Muscle layer of colon (tissue), 2 donors: ENCODE measurements at regions not wholly inside any gene's neighbourhood (a gene's known extent, or its start where the extent isn't known, plus 50 kb on each side); places are given as distances from the start of the nearest gene placed in this dataset.

Experiments
- H3K27ac ChIP-seq: one replicate; pipeline ENCODE4 v1.7.0; 2013; ENCODE audit warnings: low read depth, mild to moderate bottlenecking, low read length, moderate library complexity
- H3K27me3 ChIP-seq, 2 donors: one replicate each; pipeline ENCODE4 v1.7.0; 2013; ENCODE audit warnings: low read length in 2 of 2, mild to moderate bottlenecking in 2 of 2; ENCODE audit not compliant: insufficient read depth in 2 of 2, control insufficient read depth in 1 of 2
- H3K36me3 ChIP-seq: one replicate; pipeline ENCODE4 v1.7.0; 2013; ENCODE audit warnings: mild to moderate bottlenecking, low read length; ENCODE audit not compliant: insufficient read depth
- H3K4me1 ChIP-seq: one replicate; pipeline ENCODE4 v1.7.0; 2013; ENCODE audit warnings: mild to moderate bottlenecking, low read length; ENCODE audit not compliant: insufficient read depth
- H3K4me3 ChIP-seq, 2 donors: one replicate each; pipeline ENCODE4 v1.7.0; 2013; ENCODE audit warnings: low read length in 2 of 2, low read depth in 1 of 2, mild to moderate bottlenecking in 1 of 2, moderate library complexity in 1 of 2
- H3K9ac ChIP-seq: one replicate; pipeline ENCODE4 v1.7.0; 2013; ENCODE audit warnings: low read length
- H3K9me3 ChIP-seq: one replicate; pipeline ENCODE4 v1.7.0; 2013; ENCODE audit warnings: mild to moderate bottlenecking, low read length
- donor health status: abdominal sarcoma.
- donor health status: Adenocarcinoma of cecum.

DNA sequence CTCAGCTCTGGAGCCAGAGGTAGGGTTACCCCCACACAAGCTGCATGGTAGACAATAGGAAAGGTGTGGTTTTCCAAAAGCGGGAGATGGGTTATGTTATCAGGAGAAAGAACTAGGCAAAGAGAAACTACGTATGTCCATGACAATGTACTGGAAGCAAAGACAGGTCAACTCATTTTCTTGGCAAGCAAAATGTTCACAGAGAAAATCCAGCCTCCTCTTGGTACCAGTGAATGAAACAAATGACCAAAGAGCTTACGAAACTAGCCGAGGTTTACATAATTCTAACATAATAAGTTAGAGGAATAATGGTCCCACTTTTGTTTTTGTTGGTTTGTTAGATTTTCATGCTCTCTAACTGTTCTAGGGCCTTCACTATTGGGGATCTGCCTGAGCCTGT lies 338.1 kb upstream of the TGFBR2 start:
- Histone ChIP-seq H3K36me3 (no peaks in the 10 kb centered on the region), H3K9ac (no peak overlapping the region), H3K27me3 (no peaks in the 10 kb centered on the region), H3K27ac (peak overlapping the region; percentile 69), H3K4me1 (peaks cover 21% of the 10 kb centered on the region), H3K9me3 (no peaks in the 10 kb centered on the region), H3K4me3 (no peak overlapping the region)

GRCh38 chr3:30269751-30270445 lies 336.5 kb upstream of the TGFBR2 start:
- Histone ChIP-seq H3K36me3 (no peaks in the 10 kb centered on the region), H3K9ac (no peak overlapping the region), H3K4me1 (peaks cover 26% of the 10 kb centered on the region), H3K4me3 (no peak overlapping the region), H3K27ac (no peak overlapping the region), H3K9me3 (no peaks in the 10 kb centered on the region), H3K27me3 (no peaks in the 10 kb centered on the region)

DNA sequence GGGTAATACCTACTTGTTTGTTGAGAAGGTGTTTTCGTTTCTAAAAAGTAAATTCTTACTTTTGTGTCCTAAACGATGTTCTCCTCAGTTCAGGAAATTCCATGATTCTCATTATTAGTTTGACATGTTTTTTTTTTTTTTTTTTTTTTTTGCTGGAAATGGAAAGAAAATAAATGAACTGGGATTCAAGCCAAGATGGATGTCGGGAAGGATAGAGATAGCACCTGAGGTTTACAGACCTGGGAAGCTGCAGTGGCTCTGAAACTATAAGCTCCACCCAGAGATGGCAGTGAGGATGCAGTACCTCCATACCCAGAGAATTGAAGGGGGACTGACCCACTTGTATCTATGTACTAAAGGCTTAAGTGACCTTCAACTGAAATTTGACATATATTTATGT lies 334.6 kb upstream of the TGFBR2 start:
- Histone ChIP-seq H3K27me3 (no peaks in the 10 kb centered on the region), H3K36me3 (no peaks in the 10 kb centered on the region), H3K4me3 (no peak overlapping the region), H3K9ac (no peak overlapping the region), H3K4me1 (peaks cover 26% of the 10 kb centered on the region), H3K9me3 (no peaks in the 10 kb centered on the region), H3K27ac (no peak overlapping the region)

DNA sequence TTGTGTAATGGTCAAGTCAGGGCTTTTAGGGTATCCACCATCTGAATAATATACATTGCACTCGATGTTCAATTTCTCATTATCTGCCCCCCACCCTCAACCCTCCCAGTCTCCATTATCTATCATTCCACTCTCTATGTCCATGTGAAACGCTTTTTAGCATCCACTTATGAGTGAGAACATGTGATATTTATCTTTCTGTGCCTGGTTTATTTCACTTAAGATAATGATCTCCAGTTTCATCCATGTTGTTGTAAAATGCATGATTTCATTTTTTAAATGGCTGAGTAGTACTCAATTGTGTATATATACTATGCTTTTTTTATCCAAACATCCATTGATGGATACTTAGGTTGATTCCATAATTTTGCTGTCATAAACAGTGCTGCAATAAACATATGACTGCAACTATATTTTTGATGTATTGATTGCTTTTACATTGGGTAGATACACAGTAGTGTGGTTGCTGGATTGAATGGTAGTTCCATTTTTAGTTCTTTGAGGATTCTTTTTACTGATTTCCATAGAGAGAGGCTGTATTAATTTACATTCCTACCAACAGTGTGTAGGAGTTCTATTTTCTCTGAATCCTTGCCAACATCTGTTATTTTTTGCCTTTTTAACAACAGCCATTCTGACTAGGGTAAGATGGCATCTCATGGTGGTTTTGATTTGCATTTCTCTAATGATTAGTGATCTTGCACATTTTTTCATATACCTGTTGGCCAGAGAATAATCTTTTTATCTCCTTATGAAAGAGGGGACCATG lies 332.9 kb upstream of the TGFBR2 start:
- Histone ChIP-seq H3K36me3 (no peaks in the 10 kb centered on the region), H3K9me3 (no peaks in the 10 kb centered on the region), H3K27me3 (no peaks in the 10 kb centered on the region), H3K4me1 (peaks cover 14% of the 10 kb centered on the region), H3K27ac (no peak overlapping the region), H3K9ac (no peak overlapping the region), H3K4me3 (no peak overlapping the region)

GRCh38 chr3:30277494-30277893 lies 328.9 kb upstream of the TGFBR2 start:
- no peaks in the 10 kb centered on the region for H3K9me3 ChIP-seq
- H3K9ac ChIP-seq, result no peak overlapping the region
- no peak overlapping the region for H3K4me3 ChIP-seq
- H3K4me1 ChIP-seq, result peaks cover 9% of the 10 kb centered on the region
- no peaks in the 10 kb centered on the region for H3K27me3 ChIP-seq
- H3K36me3 ChIP-seq, result no peaks in the 10 kb centered on the region
- no peak overlapping the region for H3K27ac ChIP-seq

- Histone ChIP-seq H3K27me3 (no peaks in the 10 kb centered on the region), H3K27ac (no peak overlapping the region), H3K36me3 (no peaks in the 10 kb centered on the region)
Observed at GRCh38 chr3:30281526-30281925, 324.9 kb upstream of the TGFBR2 start.

GRCh38 chr3:30282154-30282696 lies 324.2 kb upstream of the TGFBR2 start:
- H3K36me3 ChIP-seq, result no peaks in the 10 kb centered on the region
- H3K9ac ChIP-seq, result no peak overlapping the region
- peak overlapping the region; percentile 39 for H3K27ac ChIP-seq
- H3K9me3 ChIP-seq, result no peaks in the 10 kb centered on the region
- peaks cover 14% of the 10 kb centered on the region for H3K4me1 ChIP-seq
- H3K27me3 ChIP-seq, result no peaks in the 10 kb centered on the region
- H3K4me3 ChIP-seq, result no peak overlapping the region

More at GRCh38 chr3:30281526-30281925, 324.9 kb upstream of the TGFBR2 start:
- no peak overlapping the region for H3K4me3 ChIP-seq
- H3K9me3 ChIP-seq, result no peaks in the 10 kb centered on the region
- no peak overlapping the region for H3K9ac ChIP-seq
- H3K4me1 ChIP-seq, result peaks cover 9% of the 10 kb centered on the region

DNA sequence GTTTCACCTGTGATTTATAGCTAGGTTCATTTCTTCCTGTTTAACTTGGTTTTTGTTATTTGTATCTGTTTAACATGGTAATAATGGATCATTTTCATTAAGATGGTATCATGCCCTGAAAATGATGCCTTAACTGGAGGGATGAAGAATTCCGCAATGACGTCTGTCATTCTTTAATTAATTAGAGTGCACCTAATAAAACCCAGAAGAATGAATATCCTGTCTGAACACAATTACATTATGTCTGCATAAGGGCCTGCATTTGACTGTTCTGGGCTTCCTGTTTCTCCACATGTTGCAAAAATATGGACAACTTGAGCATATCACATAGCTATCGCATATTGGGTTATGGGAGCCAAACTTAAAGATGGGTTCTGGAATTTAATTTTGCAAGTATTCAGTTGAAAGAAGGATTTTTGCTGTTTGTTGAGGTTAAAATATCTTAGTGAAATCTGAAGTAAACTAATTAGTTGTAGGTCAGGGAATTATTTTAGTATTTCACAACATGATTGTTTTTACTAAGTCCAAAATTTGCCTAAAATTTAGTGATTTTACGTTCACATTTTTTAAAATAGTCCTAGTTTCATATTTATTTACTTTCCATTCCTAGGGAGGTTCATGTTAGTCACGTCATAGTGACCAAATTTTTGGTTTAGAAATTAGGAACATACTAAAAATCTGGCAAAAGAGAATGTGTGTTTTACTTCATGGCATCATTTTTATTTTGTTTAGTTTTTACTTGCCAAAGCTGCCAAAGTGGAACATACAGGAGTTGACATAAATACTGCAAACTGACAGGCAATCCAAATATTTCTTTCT lies 321.0 kb upstream of the TGFBR2 start:
- peaks cover 14% of the 10 kb centered on the region for H3K4me1 ChIP-seq
- H3K27ac ChIP-seq, result peak overlapping the region; percentile 44
- H3K36me3 ChIP-seq, result no peaks in the 10 kb centered on the region

DNA sequence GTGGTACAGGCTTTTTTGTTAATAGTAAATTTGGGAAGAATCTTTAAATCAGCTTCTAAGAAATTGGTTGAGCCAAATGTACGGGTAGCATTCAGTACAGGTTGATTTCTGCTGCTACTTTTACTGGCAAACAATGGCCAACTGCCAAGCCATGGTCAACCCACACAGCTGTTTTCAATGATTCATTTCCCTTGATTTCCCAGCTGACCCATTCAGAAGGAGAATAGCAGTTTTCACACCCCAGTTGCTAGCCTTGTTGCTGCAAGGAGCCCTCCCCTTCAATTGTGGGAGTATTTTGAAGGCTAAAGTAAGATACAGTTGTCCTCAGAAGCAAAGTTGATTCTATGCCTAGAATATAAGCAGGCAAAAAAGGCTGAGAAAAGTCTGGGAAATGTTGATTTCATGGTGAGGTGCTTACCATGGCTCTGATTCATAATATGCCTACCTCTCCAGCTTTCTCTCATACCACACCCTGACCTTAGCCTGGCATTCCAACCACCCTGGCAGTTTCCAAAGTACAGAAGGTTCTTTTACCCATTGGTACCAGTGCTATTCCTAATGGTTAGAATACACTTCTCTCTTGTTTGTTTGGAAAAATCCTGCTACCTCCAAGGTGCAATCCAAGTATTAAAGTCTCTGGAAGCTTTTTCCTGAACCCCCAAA lies 320.3 kb upstream of the TGFBR2 start:
- Histone ChIP-seq H3K27ac (peak overlapping the region; percentile 44), H3K9ac (no peak overlapping the region)

More for the DNA sequence above, 321.0 kb upstream of the TGFBR2 start:
- H3K27me3 ChIP-seq, result no peaks in the 10 kb centered on the region
- H3K9ac ChIP-seq, result no peak overlapping the region
- no peaks in the 10 kb centered on the region for H3K9me3 ChIP-seq
- no peak overlapping the region for H3K4me3 ChIP-seq

DNA sequence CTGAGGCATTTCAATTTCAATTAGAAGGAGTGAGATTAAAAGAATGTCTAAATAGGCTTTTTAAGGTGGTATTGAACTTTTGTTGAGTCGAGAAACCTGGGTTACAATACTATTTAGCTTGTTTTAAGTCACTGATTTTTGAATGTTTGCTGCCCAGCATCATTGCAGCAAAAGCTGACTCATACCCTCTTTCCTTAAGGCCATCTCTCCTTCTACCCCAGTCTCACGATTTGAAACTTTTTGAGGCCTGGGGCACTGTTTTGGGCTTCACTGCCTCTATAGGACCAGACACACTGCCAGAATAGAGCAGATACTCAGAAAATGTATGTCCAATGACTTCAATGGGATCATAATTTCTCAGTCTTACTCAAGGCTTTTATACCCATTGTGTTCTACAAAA lies 319.6 kb upstream of the TGFBR2 start:
- H3K4me1 ChIP-seq, result peaks cover 14% of the 10 kb centered on the region
- no peaks in the 10 kb centered on the region for H3K36me3 ChIP-seq
- H3K4me3 ChIP-seq, result no peak overlapping the region
- H3K9ac ChIP-seq, result no peak overlapping the region
- H3K27me3 ChIP-seq, result no peaks in the 10 kb centered on the region
- no peak overlapping the region for H3K27ac ChIP-seq
- H3K9me3 ChIP-seq, result no peaks in the 10 kb centered on the region

More for the DNA sequence above, 320.3 kb upstream of the TGFBR2 start:
- no peaks in the 10 kb centered on the region for H3K9me3 ChIP-seq
- H3K4me3 ChIP-seq, result no peak overlapping the region
- peaks cover 14% of the 10 kb centered on the region for H3K4me1 ChIP-seq
- H3K36me3 ChIP-seq, result no peaks in the 10 kb centered on the region
- H3K27me3 ChIP-seq, result no peaks in the 10 kb centered on the region

DNA sequence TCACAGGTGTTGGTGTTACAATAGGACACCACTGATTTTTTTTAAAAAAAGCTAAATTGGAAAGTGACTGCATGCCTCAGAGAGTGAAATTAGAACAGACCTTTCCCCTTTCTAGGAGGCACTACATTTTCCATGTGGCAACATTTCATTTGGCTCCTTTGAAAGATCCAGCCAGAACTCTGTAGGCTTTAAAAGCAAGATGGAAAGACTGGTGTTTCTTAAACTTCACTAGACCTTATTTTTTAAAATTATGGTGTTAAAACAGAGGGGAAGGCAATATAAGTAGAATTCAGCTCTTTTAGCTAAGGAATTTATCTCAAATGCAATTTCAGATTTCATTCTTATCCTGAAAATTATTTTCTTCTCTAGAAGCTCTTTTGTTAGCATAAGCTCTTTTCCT lies 317.6 kb upstream of the TGFBR2 start:
- H3K36me3 ChIP-seq, result no peaks in the 10 kb centered on the region
- H3K9ac ChIP-seq, result no peak overlapping the region
- H3K27me3 ChIP-seq, result no peaks in the 10 kb centered on the region
- H3K4me1 ChIP-seq, result peaks cover 23% of the 10 kb centered on the region
- H3K4me3 ChIP-seq, result no peak overlapping the region
- no peaks in the 10 kb centered on the region for H3K9me3 ChIP-seq
- H3K27ac ChIP-seq, result no peak overlapping the region
